GM20000 (cell line): ENCODE measurements at regions not wholly inside any gene's neighbourhood (a gene's known extent, or its start where the extent isn't known, plus 50 kb on each side); places are given as distances from the start of the nearest gene placed in this dataset.

Experiments used
- DNase-seq: peaks from one replicate; pipeline ENCODE4 v3.0.0; 2012; ENCODE audit warnings: low spot score
- TF ChIP-seq, protein P1 (sequence below): IDR thresholded peaks from 2 replicates; pipeline ENCODE4 v1.5.1; 2012; ENCODE audit warnings: mild to moderate bottlenecking, control low read depth; ENCODE audit errors: extremely low read depth, missing control alignments

DNA sequence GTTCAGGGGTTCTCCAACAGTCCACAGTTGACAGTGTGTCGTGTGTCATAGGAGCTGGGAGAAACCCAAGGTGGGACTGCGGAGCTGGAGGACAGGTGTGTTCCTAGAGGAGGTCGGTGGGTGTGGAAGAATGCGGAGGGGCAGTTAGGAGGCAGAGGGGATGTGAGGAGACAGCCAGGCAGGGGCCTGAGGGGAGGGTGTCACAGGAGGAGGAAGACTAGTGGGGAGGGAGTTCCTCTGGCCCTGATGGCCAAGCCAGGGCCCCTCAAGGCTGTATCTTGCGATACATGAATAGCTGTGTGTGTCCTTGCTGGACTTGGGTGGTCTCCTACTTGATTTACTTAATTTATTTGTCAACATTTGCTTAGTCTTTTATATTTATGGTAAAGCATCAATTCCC is 519.6 kb upstream of the HS6ST1 start:
- TF ChIP-seq, protein P1, sequence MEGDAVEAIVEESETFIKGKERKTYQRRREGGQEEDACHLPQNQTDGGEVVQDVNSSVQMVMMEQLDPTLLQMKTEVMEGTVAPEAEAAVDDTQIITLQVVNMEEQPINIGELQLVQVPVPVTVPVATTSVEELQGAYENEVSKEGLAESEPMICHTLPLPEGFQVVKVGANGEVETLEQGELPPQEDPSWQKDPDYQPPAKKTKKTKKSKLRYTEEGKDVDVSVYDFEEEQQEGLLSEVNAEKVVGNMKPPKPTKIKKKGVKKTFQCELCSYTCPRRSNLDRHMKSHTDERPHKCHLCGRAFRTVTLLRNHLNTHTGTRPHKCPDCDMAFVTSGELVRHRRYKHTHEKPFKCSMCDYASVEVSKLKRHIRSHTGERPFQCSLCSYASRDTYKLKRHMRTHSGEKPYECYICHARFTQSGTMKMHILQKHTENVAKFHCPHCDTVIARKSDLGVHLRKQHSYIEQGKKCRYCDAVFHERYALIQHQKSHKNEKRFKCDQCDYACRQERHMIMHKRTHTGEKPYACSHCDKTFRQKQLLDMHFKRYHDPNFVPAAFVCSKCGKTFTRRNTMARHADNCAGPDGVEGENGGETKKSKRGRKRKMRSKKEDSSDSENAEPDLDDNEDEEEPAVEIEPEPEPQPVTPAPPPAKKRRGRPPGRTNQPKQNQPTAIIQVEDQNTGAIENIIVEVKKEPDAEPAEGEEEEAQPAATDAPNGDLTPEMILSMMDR: no peak
- no peak for DNase-seq

DNA sequence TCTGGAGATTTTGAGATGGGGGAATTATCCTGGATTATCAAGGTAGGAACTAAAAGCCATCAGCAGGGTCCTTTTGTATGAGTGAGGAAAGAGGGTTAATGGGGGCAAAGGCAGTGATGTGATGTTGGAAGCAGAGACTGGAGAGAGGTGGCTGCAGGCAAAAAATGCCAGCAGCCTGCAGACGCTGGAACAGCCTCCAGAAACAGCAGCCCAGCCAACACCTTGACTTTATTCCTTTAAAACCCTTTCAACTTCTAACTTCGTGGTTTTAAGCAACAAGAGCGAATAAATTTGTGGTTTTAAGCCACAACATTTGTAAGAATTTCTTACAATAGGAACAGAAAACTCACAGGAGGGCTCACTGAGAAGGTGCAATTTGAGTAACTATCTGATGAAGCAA is 523.1 kb upstream of the HS6ST1 start:
- TF ChIP-seq, protein P1: no peak
- DNase-seq: no peak

DNA sequence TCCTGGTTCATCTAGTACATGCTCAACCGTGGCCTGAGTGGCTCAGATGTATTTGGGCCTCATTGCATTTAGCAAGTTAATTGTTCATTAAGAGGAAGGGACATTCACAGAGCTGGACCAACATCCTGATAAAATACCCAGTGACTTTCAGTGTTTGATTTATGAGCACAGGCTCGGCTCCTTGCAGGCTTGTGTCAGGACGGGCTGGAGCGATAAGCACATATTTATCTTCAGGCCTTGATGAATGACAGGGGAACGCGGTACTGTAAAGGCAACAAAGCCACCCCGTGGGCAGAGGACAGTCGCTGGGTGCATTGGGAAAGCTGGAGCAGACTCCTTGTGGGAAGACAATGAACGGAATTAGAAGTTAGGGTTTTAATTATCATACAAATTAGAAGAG is 548.6 kb upstream of the HS6ST1 start:
- DNase-seq: no peak
- TF ChIP-seq, protein P1: no peak

DNA sequence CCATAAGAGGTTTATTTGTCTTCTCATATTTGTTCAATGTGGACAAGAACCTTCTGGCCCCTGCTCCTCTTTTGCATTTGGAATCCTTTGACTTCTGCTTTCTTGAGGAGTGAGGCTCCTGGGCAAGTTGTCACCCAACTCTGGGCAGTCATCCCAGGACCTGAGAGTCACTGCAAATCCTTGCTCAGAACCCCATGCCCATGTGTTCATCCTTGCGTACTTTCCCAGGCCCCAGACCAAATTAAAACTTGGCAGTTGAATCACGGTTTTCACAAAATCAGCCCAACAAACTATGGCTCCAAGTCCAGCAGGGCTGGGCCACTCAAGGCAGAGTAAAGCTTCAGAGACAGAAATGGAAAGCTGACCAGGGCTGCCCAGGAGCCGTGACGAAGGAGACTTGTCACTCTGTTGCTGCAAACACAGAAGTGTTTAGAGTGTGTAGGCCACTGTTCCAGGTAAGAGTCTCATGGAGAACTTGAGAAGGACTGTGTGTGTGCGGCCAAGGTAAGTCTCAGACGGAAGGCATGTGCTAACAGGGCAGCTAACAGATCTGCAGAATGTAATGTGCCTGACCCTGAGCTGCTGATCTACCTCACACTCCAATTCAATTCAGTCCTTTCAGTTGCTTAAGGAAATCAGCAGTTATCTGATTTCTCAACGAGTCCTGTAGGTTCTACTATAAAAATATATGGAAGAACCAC is 549.4 kb upstream of the HS6ST1 start:
- DNase-seq: no peak
- TF ChIP-seq, protein P1: no peak

DNA sequence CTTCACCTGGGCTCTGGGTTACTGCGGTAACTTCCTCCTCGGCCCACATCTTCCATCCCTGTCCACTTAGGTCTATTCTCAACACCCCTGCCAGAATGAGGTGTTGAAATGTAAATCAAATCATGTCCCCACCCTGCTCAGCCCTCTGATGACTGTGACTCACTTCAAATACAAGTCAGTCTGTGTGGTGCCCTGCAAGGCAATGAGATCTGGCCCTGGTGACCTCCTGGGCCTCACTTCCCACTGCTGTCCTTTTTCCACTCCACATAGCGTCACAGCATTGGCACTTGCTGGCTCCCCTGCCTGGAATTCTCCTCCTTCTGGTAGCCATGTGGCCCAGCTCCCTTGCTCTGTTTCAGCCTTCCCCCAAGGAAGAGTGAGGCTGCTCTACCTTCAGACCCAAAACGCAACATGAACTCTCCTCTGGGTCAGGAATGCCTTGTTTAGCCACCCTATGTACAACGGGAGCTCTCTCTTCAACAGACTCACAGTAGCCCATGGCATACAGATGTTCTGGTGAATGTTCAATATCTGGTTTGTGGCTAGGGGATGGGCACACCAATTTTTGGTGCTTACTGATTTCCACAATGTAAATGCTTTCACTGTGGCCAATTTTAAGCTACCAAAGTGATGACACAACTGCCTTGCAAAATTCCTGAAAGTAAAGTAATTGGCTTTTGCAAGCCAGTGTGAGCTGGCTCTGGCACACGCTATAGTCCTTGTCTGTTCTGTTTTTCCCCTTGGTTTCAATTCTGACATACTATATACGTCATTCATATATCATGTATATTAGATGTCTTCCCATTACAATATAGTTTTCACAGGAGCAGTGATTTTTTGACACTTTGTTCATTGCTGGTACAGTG is 550.3 kb upstream of the HS6ST1 start:
- DNase-seq: no peak
- TF ChIP-seq, protein P1: no peak

DNA sequence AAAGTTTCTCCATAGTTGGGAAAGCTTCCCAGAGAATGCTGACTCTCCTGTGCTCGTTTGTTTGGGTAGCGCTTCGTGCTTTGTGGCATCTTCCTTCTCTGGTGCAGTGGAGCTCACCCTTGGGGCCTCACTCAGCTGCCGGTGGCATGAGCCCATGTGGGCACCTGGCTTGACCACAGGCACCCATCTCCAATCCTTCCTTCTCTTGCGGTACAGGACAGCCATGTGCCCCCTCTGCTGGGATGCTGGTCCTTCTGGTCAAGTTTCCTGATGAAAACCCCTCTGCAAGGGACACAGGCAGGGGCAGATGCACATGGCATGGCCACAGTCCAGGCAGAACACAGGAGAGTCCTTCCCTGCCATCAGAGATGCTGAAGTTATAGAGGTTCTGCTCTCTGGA is 555.9 kb upstream of the HS6ST1 start:
- TF ChIP-seq, protein P1: no peak
- no peak for DNase-seq
